AG09319 (cell line): ENCODE measurements at regions not wholly inside any gene's neighbourhood (a gene's known extent, or its start where the extent isn't known, plus 50 kb on each side); places are given as distances from the start of the nearest gene placed in this dataset.

Experiments used
- DNase-seq: peaks from one replicate; pipeline ENCODE4 v3.0.0-alpha.2; 2010; ENCODE audit warnings: low read depth; ENCODE audit errors: extremely low read depth
- CTCF ChIP-seq: IDR thresholded peaks from 2 replicates; pipeline ENCODE4 v1.5.1; 2011; ENCODE audit warnings: low read depth, mild to moderate bottlenecking, inconsistent platforms, low read length, moderate library complexity

- TF ChIP-seq CTCF: no peak
- no peak for DNase-seq
These were observed 701.6 kb downstream of the MTRR start for GRCh38 chr5:8570528-8570927.

- TF ChIP-seq CTCF: no peak
- DNase-seq: no peak
These were observed 707.2 kb downstream of the MTRR start for GRCh38 chr5:8576178-8576577.

GRCh38 chr5:8577792-8578191 lies 708.8 kb downstream of the MTRR start:
- no peak for TF ChIP-seq CTCF

GRCh38 chr5:8580298-8580697 lies 711.4 kb downstream of the MTRR start:
- no peak for TF ChIP-seq CTCF
- no peak for DNase-seq

More at GRCh38 chr5:8577792-8578191, 708.8 kb downstream of the MTRR start:
- DNase-seq: no peak

GRCh38 chr5:8581047-8581446 lies 712.1 kb downstream of the MTRR start:
- no peak for DNase-seq
- no peak for TF ChIP-seq CTCF

- peak; percentile 20 for TF ChIP-seq CTCF
- no peak for DNase-seq
These were observed 716.5 kb downstream of the MTRR start for GRCh38 chr5:8585230-8586018.

GRCh38 chr5:8590959-8591358 lies 722.0 kb downstream of the MTRR start:
- TF ChIP-seq CTCF: no peak
- DNase-seq: no peak
